DMS53 treated with DMSO at 0.1 percent for 48 hours (cell line): ENCODE measurements at regions not wholly inside any gene's neighbourhood (a gene's known extent, or its start where the extent isn't known, plus 50 kb on each side); places are given as distances from the start of the nearest gene placed in this dataset.
"Not testable (repeated sequence)": the region's sequence is repeated elsewhere in the genome, so short reads cannot be mapped to it uniquely, and the experiment has no call there.

Experiments used
- DNase-seq: peaks from one replicate; lab custom pipeline; 2025; ENCODE audit not compliant: unreplicated experiment; lab: John Stamatoyannopoulos, UW

- DNase-seq = no peak
Measured at GRCh38 chr6:14512246-14512645, 394.7 kb downstream of the CD83 start.

GRCh38 chr6:14513496-14514393 lies 396.2 kb downstream of the CD83 start:
- no peak for DNase-seq

- no peak for DNase-seq
Measured at GRCh38 chr6:14516956-14517355, 399.4 kb downstream of the CD83 start.

GRCh38 chr6:14517516-14518105 lies 400.0 kb downstream of the CD83 start:
- no peak for DNase-seq

GRCh38 chr6:14518515-14519217 lies 401.1 kb downstream of the CD83 start:
- DNase-seq = no peak

- DNase-seq = no peak
Measured at GRCh38 chr6:14520029-14520428, 402.5 kb downstream of the CD83 start.

GRCh38 chr6:14520536-14520935 lies 403.0 kb downstream of the CD83 start:
- DNase-seq = no peak

GRCh38 chr6:14521141-14521540 lies 403.6 kb downstream of the CD83 start:
- DNase-seq = no peak

GRCh38 chr6:14521861-14522260 lies 404.3 kb downstream of the CD83 start:
- DNase-seq = not testable (repeated sequence)

- DNase-seq = no peak
Measured at GRCh38 chr6:14524319-14524718, 406.7 kb downstream of the CD83 start.

- DNase-seq = no peak
Measured at GRCh38 chr6:14530385-14530784, 412.8 kb downstream of the CD83 start.

GRCh38 chr6:14533446-14533845 lies 415.9 kb downstream of the CD83 start:
- DNase-seq = no peak

- no peak for DNase-seq
Measured at GRCh38 chr6:14537030-14537429, 419.5 kb downstream of the CD83 start.

GRCh38 chr6:14540276-14540675 lies 422.7 kb downstream of the CD83 start:
- no peak for DNase-seq

GRCh38 chr6:14540810-14541540 lies 423.4 kb downstream of the CD83 start:
- DNase-seq = no peak

GRCh38 chr6:14542670-14543366 lies 425.2 kb downstream of the CD83 start:
- peak; percentile 52 for DNase-seq

- DNase-seq = no peak
Measured at GRCh38 chr6:14543971-14544585, 426.5 kb downstream of the CD83 start.

GRCh38 chr6:14544666-14545065 lies 427.1 kb downstream of the CD83 start:
- DNase-seq = no peak

GRCh38 chr6:14545496-14545895 lies 427.9 kb downstream of the CD83 start:
- no peak for DNase-seq

- DNase-seq = no peak
Measured at GRCh38 chr6:14546036-14546435, 428.5 kb downstream of the CD83 start.
